Gastrocnemius medialis (tissue), 4 donors: ENCODE measurements at regions not wholly inside any gene's neighbourhood (a gene's known extent, or its start where the extent isn't known, plus 50 kb on each side); places are given as distances from the start of the nearest gene placed in this dataset.
A peak's percentile ranks its signal among the peaks of the same experiment; 100 is the strongest.
"Not testable (repeated sequence)": the region's sequence is repeated elsewhere in the genome, so short reads cannot be mapped to it uniquely, and the experiment has no call there.

ENCODE experiments used
- ATAC-seq, 2 donors: fragments of 150-250 bp; one replicate each; pipeline ENCODE4 v1.9.1; 2016
- DNase-seq, 2 donors: peaks; one replicate each; pipeline ENCODE4 v3.0.0-alpha.2; 2019
- H3K27ac ChIP-seq, 4 donors: fragments of 200-600 bp; sonication (generic); 1 replicate in 1 of 4; 2 replicates in 3 of 4; pipeline ENCODE4 v1.5.1; 2016 to 2018; ENCODE audit warnings: mild to moderate bottlenecking in 2 of 4, moderate library complexity in 1 of 4
- H3K27me3 ChIP-seq, 3 donors: fragments of 200-600 bp; sonication (generic) in 2 of 3; 1 replicate in 1 of 3; 2 replicates in 2 of 3; pipeline versions ENCODE4 v1.5.1 to v1.6.0; 2016 to 2019; ENCODE audit warnings: mild to moderate bottlenecking in 1 of 3, moderate library complexity in 1 of 3
- H3K36me3 ChIP-seq, 2 donors: fragments of 200-600 bp; sonication (generic) in 1 of 2; one replicate each; pipeline ENCODE4 v1.5.1; 2017 to 2018
- H3K4me1 ChIP-seq, 2 donors: fragments of 200-600 bp; sonication (generic) in 1 of 2; one replicate each; pipeline ENCODE4 v1.5.1; 2016 to 2017; ENCODE audit warnings: mild to moderate bottlenecking in 2 of 2
- H3K4me3 ChIP-seq, 4 donors: fragments of 200-600 bp; sonication (generic) in 3 of 4; 1 replicate in 1 of 4; 2 replicates in 3 of 4; pipeline ENCODE4 v1.5.1; 2016 to 2019; ENCODE audit warnings: mild to moderate bottlenecking in 2 of 4
- H3K9me3 ChIP-seq, 3 donors: fragments of 200-600 bp; sonication (generic) in 2 of 3; 1 replicate in 1 of 3; 2 replicates in 2 of 3; pipeline ENCODE4 v1.5.1; 2016 to 2019
- CTCF ChIP-seq, 5 experiments: fragments of 450-650 bp in 3 of 5; fragments of 200-600 bp in 2 of 5; sonication (generic) in 2 of 5; IDR thresholded peaks in 4 of 5; conservative IDR thresholded peaks in 1 of 5; 1 replicate in 4 of 5; 2 replicates in 1 of 5; pipeline ENCODE4 v1.5.1; 2016 to 2019; ENCODE audit warnings: antibody characterized with exemption in 5 of 5, mild to moderate bottlenecking in 3 of 5, moderate library complexity in 3 of 5
- POLR2A ChIP-seq, 2 donors: fragments of 450-650 bp; IDR thresholded peaks; one replicate each; pipeline ENCODE4 v1.6.1; 2017; ENCODE audit warnings: antibody characterized with exemption in 2 of 2, mild to moderate bottlenecking in 2 of 2, moderate library complexity in 2 of 2
- in situ Hi-C, 4 donors: fragments of 200-750 bp; cut with MboI; loops; one replicate each; pipeline versions ENCODE4 v1.15.0 to v1.8.0; 2017; ENCODE audit warnings: low sequenced_read_pairs in 4 of 4
- intact Hi-C: fragments of 100-400 bp; cut with DNase I; formaldehyde crosslinking; loops from one replicate; pipeline ENCODE4 v1.15.1; 2023; ENCODE audit warnings: low total_unique reads

GRCh38 chr16:80909720-80910119 lies 97.0 kb downstream of the CMC2 start:
- Histone ChIP-seq H3K9me3 (no peaks in the 10 kb centered on the region), H3K36me3 (no peaks in the 10 kb centered on the region), H3K4me1 (no peaks in the 10 kb centered on the region), H3K27me3 (no peaks in the 10 kb centered on the region), H3K27ac (no peak overlapping the region), H3K4me3 (no peak overlapping the region)
- in situ Hi-C loops (no loop called here), intact Hi-C loops (no loop called here)
- ATAC-seq (no peak), DNase-seq (no peak)
- no peak for TF ChIP-seq CTCF (IDR thresholded peaks at IDR 0.05 in 4 of 5, conservative IDR thresholded peaks at IDR 0.05 in 1 of 5)
- no peak for TF ChIP-seq POLR2A (IDR thresholded peaks at IDR 0.05)

- H3K27me3 ChIP-seq, H3K27ac ChIP-seq, ATAC-seq, intact Hi-C loops, H3K9me3 ChIP-seq, H3K4me3 ChIP-seq, H3K36me3 ChIP-seq, DNase-seq, H3K4me1 ChIP-seq, in situ Hi-C loops: not testable (repeated sequence)
Observed at GRCh38 chr16:80906169-80906568, 100.5 kb downstream of the CMC2 start.

GRCh38 chr16:80903616-80904015 lies 99.2 kb upstream of the CDYL2 start:
- Histone ChIP-seq H3K9me3 (no peaks in the 10 kb centered on the region), H3K4me1 (peaks cover 0 to 7% of the 10 kb centered on the region in 2 donors), H3K36me3 (no peaks in the 10 kb centered on the region), H3K27me3 (no peaks in the 10 kb centered on the region), H3K27ac (no peak overlapping the region), H3K4me3 (no peak overlapping the region)
- intact Hi-C loops (no loop called here), in situ Hi-C loops (no loop called here)
- no peak for TF ChIP-seq POLR2A (IDR thresholded peaks at IDR 0.05)
- TF ChIP-seq CTCF (IDR thresholded peaks at IDR 0.05 in 4 of 5, conservative IDR thresholded peaks at IDR 0.05 in 1 of 5): no peak
- DNase-seq (no peak), ATAC-seq (no peak)

- peaks cover 0 to 7% of the 10 kb centered on the region in 2 donors for H3K4me1 ChIP-seq
- H3K27me3 ChIP-seq: no peaks in the 10 kb centered on the region
- intact Hi-C loops (no loop called here), in situ Hi-C loops (no loop called here)
- no peak overlapping the region for H3K27ac ChIP-seq
- no peak for DNase-seq
- no peak overlapping the region for H3K4me3 ChIP-seq
- ATAC-seq: no peak
- no peaks in the 10 kb centered on the region for H3K36me3 ChIP-seq
- TF ChIP-seq POLR2A (IDR thresholded peaks at IDR 0.05) (no peak), CTCF (IDR thresholded peaks at IDR 0.05 in 4 of 5, conservative IDR thresholded peaks at IDR 0.05 in 1 of 5) (no peak)
- H3K9me3 ChIP-seq: no peaks in the 10 kb centered on the region
Observed at GRCh38 chr16:80902306-80903110, 98.1 kb upstream of the CDYL2 start.

- no peak for DNase-seq
- no peaks in the 10 kb centered on the region for H3K9me3 ChIP-seq
- TF ChIP-seq POLR2A (IDR thresholded peaks at IDR 0.05): no peak
- ATAC-seq: no peak
- H3K27ac ChIP-seq: peak overlapping the region; percentile 52 to 70 (median 55)
- in situ Hi-C loops: no loop called here
- intact Hi-C loops: no loop called here
- H3K4me1 ChIP-seq: peaks cover 0 to 7% of the 10 kb centered on the region in 2 donors
- H3K36me3 ChIP-seq: no peaks in the 10 kb centered on the region
- H3K27me3 ChIP-seq: no peaks in the 10 kb centered on the region
- peak overlapping the region in 2 of 4 donors; percentile 17 to 19 for H3K4me3 ChIP-seq
Observed at GRCh38 chr16:80900593-80900954, 96.2 kb upstream of the CDYL2 start.
